ENCODE measurements at regions not wholly inside any gene's neighbourhood (a gene's known extent, or its start where the extent isn't known, plus 50 kb on each side); places are given as distances from the start of the nearest gene placed in this dataset.

GRCh38 chr3:76203578-76203977 lies 418.2 kb upstream of the ZNF717 start:
- no peak for DNase-seq (ENCODE audit: low read depth)
- no peak for TF ChIP-seq CTCF (IDR thresholded peaks at IDR 0.05; ENCODE audit: insufficient read depth, low read depth, low read length, missing control alignments)
- no peak overlapping the region for H3K4me3 ChIP-seq (ENCODE audit: low read depth, low read length)

GRCh38 chr3:76206346-76206745 lies 421.0 kb upstream of the ZNF717 start:
- no peak for TF ChIP-seq CTCF (IDR thresholded peaks at IDR 0.05; ENCODE audit: insufficient read depth, low read depth, low read length, missing control alignments)
- H3K4me3 ChIP-seq (ENCODE audit: low read depth, low read length), result no peak overlapping the region
- no peak for DNase-seq (ENCODE audit: low read depth)

GRCh38 chr3:76212679-76213078 lies 427.3 kb upstream of the ZNF717 start:
- DNase-seq (ENCODE audit: low read depth), result peak; percentile 2
- TF ChIP-seq CTCF (IDR thresholded peaks at IDR 0.05; ENCODE audit: insufficient read depth, low read depth, low read length, missing control alignments), result no peak
- no peak overlapping the region for H3K4me3 ChIP-seq (ENCODE audit: low read depth, low read length)

- no peak for DNase-seq (ENCODE audit: low read depth)
- TF ChIP-seq CTCF (IDR thresholded peaks at IDR 0.05; ENCODE audit: insufficient read depth, low read depth, low read length, missing control alignments), result no peak
- no peak overlapping the region for H3K4me3 ChIP-seq (ENCODE audit: low read depth, low read length)
These were observed 436.9 kb upstream of the ZNF717 start for GRCh38 chr3:76222201-76222600.

GRCh38 chr3:76231258-76231657 lies 445.9 kb upstream of the ZNF717 start:
- no peak for DNase-seq (ENCODE audit: low read depth)
- TF ChIP-seq CTCF (IDR thresholded peaks at IDR 0.05; ENCODE audit: insufficient read depth, low read depth, low read length, missing control alignments), result no peak

GRCh38 chr3:76242886-76243753 lies 457.8 kb upstream of the ZNF717 start:
- DNase-seq (ENCODE audit: low read depth), result no peak
- H3K4me3 ChIP-seq (ENCODE audit: low read depth, low read length), result no peak overlapping the region
- TF ChIP-seq CTCF (IDR thresholded peaks at IDR 0.05; ENCODE audit: insufficient read depth, low read depth, low read length, missing control alignments), result no peak

More at GRCh38 chr3:76231258-76231657, 445.9 kb upstream of the ZNF717 start:
- no peak overlapping the region for H3K4me3 ChIP-seq (ENCODE audit: low read depth, low read length)

- H3K4me3 ChIP-seq (ENCODE audit: low read depth, low read length), result no peak overlapping the region
- DNase-seq (ENCODE audit: low read depth), result no peak
- TF ChIP-seq CTCF (IDR thresholded peaks at IDR 0.05; ENCODE audit: insufficient read depth, low read depth, low read length, missing control alignments), result no peak
These were observed 459.7 kb upstream of the ZNF717 start for GRCh38 chr3:76245073-76245472.
